ENCODE measurements at regions not wholly inside any gene's neighbourhood (a gene's known extent, or its start where the extent isn't known, plus 50 kb on each side); places are given as distances from the start of the nearest gene placed in this dataset.

GRCh38 chr5:3784854-3785253 lies 189.2 kb downstream of the IRX1 start:
- no peak for TF ChIP-seq CTCF (IDR thresholded peaks at IDR 0.05)
- no peak for TF ChIP-seq POLR2A (IDR thresholded peaks at IDR 0.05)

Measured in thyroid gland (tissue), 4 donors.